HepG2 (cell line): ENCODE measurements at regions not wholly inside any gene's neighbourhood (a gene's known extent, or its start where the extent isn't known, plus 50 kb on each side); places are given as distances from the start of the nearest gene placed in this dataset.
A peak's percentile ranks its signal among the peaks of the same experiment; 100 is the strongest.

Experiments
- ATF6 ChIP-seq: sonication (generic); formaldehyde crosslinking; conservative IDR thresholded peaks from 2 replicates; pipeline ENCODE4 v1.4.0; 2020; ENCODE audit warnings: missing genetic modification reagents
- CCDC6 ChIP-seq: sonication (generic); formaldehyde crosslinking; IDR thresholded peaks from 2 replicates; pipeline ENCODE4 v1.8.1; 2022; ENCODE audit warnings: mild to moderate bottlenecking, missing genetic modification reagents, moderate library complexity
- CEBPG ChIP-seq: IDR thresholded peaks from 2 replicates; pipeline ENCODE4 v1.6.1; 2016
- DNMT3B ChIP-seq: conservative IDR thresholded peaks from 2 replicates; pipeline ENCODE4 v1.6.1; 2016; ENCODE audit warnings: missing biosample characterization, control low read depth
- ERF ChIP-seq: IDR thresholded peaks from 2 replicates; pipeline ENCODE4 v1.6.1; 2018; ENCODE audit warnings: missing biosample characterization, missing genetic modification reagents
- HNRNPLL ChIP-seq: fragments of 200-400 bp; formaldehyde crosslinking; IDR thresholded peaks from 2 replicates; pipeline ENCODE4 v1.6.1; 2017; ENCODE audit warnings: mild to moderate bottlenecking, low read depth, low read length; ENCODE audit not compliant: poor library complexity, severe bottlenecking
- KDM5A ChIP-seq: fragments of 200-600 bp; sonication (generic); IDR thresholded peaks from 2 replicates; pipeline ENCODE4 v1.7.0; 2018; ENCODE audit warnings: antibody characterized with exemption, mild to moderate bottlenecking, low read length, borderline replicate concordance
- MAFF ChIP-seq: IDR thresholded peaks from 2 replicates; pipeline ENCODE4 v1.6.1; 2011; ENCODE audit warnings: low read depth, low read length, improper control_type of control experiment
- MEIS1 ChIP-seq: sonication (generic); formaldehyde crosslinking; IDR thresholded peaks from 2 replicates; pipeline ENCODE4 v1.9.0; 2021; ENCODE audit warnings: mild to moderate bottlenecking, missing genetic modification reagents, moderate library complexity, borderline replicate concordance
- NKX3-1 ChIP-seq: sonication (generic); formaldehyde crosslinking; IDR thresholded peaks from 2 replicates; pipeline ENCODE4 v1.5.0; 2020; ENCODE audit warnings: missing genetic modification reagents
- RELA ChIP-seq: sonication (generic); formaldehyde crosslinking; IDR thresholded peaks from 2 replicates; pipeline ENCODE4 v1.4.0; 2020; ENCODE audit warnings: missing genetic modification reagents
- RFXANK ChIP-seq: IDR thresholded peaks from 2 replicates; pipeline ENCODE4 v1.6.1; 2016
- RORA ChIP-seq: sonication (generic); formaldehyde crosslinking; IDR thresholded peaks from 2 replicates; pipeline ENCODE4 v1.5.0; 2020; ENCODE audit warnings: mild to moderate bottlenecking, missing genetic modification reagents, moderate library complexity
- SNRNP70 ChIP-seq: fragments of 200-400 bp; formaldehyde crosslinking; IDR thresholded peaks from 2 replicates; pipeline ENCODE4 v1.6.1; 2017; ENCODE audit warnings: mild to moderate bottlenecking, low read depth, low read length, moderate library complexity
- SRSF9 ChIP-seq: fragments of 200-400 bp; formaldehyde crosslinking; IDR thresholded peaks from 2 replicates; pipeline ENCODE4 v1.6.1; 2018; ENCODE audit warnings: borderline replicate concordance, mild to moderate bottlenecking, low read depth, low read length; ENCODE audit not compliant: insufficient read depth, poor library complexity, severe bottlenecking
- TBX2 ChIP-seq: sonication (generic); formaldehyde crosslinking; IDR thresholded peaks from 2 replicates; pipeline ENCODE4 v1.5.0; 2020; ENCODE audit warnings: missing genetic modification reagents, mild to moderate bottlenecking, borderline replicate concordance
- ZNF234 ChIP-seq: sonication (generic); formaldehyde crosslinking; conservative IDR thresholded peaks from 2 replicates; pipeline ENCODE4 v1.5.1; 2020; ENCODE audit warnings: mild to moderate bottlenecking, missing genetic modification reagents
- ZNF280B ChIP-seq: sonication (generic); formaldehyde crosslinking; IDR thresholded peaks from 2 replicates; pipeline ENCODE4 v1.5.0; 2020; ENCODE audit warnings: missing genetic modification reagents, mild to moderate bottlenecking, borderline replicate concordance
- ZNF3 ChIP-seq: IDR thresholded peaks from 2 replicates; pipeline ENCODE4 v1.7.0; 2017; ENCODE audit warnings: inconsistent platforms
- ZNF562 ChIP-seq: sonication (generic); formaldehyde crosslinking; IDR thresholded peaks from 2 replicates; pipeline ENCODE4 v1.8.0; 2022; ENCODE audit warnings: missing genetic modification reagents, borderline replicate concordance
- ZNF598 ChIP-seq: sonication (generic); formaldehyde crosslinking; IDR thresholded peaks from 2 replicates; pipeline ENCODE4 v1.5.1; 2020; ENCODE audit warnings: mild to moderate bottlenecking, missing genetic modification reagents, borderline replicate concordance
- ZNF761 ChIP-seq: sonication (generic); formaldehyde crosslinking; conservative IDR thresholded peaks from 2 replicates; pipeline ENCODE4 v1.4.0; 2020; ENCODE audit warnings: mild to moderate bottlenecking, missing genetic modification reagents
- ZNF792 ChIP-seq: IDR thresholded peaks from 2 replicates; pipeline ENCODE4 v1.6.1; 2016
- ZNF879 ChIP-seq: sonication (generic); formaldehyde crosslinking; IDR thresholded peaks from 2 replicates; pipeline ENCODE4 v1.8.1; 2023; ENCODE audit warnings: missing genetic modification reagents
- TF ChIP-seq, protein P1 (sequence below): sonication (generic); formaldehyde crosslinking; IDR thresholded peaks from 2 replicates; pipeline ENCODE4 v1.4.0; 2020; ENCODE audit warnings: missing genetic modification reagents

GRCh38 chr2:8624855-8625398, 56.9 kb upstream of the ID2 start (continued):
- TF ChIP-seq RORA (CRISPR knock-in tag): 0 out of 2 replicates have a peak, but pooled peaks have one; percentile 38
- TF ChIP-seq, protein P1, sequence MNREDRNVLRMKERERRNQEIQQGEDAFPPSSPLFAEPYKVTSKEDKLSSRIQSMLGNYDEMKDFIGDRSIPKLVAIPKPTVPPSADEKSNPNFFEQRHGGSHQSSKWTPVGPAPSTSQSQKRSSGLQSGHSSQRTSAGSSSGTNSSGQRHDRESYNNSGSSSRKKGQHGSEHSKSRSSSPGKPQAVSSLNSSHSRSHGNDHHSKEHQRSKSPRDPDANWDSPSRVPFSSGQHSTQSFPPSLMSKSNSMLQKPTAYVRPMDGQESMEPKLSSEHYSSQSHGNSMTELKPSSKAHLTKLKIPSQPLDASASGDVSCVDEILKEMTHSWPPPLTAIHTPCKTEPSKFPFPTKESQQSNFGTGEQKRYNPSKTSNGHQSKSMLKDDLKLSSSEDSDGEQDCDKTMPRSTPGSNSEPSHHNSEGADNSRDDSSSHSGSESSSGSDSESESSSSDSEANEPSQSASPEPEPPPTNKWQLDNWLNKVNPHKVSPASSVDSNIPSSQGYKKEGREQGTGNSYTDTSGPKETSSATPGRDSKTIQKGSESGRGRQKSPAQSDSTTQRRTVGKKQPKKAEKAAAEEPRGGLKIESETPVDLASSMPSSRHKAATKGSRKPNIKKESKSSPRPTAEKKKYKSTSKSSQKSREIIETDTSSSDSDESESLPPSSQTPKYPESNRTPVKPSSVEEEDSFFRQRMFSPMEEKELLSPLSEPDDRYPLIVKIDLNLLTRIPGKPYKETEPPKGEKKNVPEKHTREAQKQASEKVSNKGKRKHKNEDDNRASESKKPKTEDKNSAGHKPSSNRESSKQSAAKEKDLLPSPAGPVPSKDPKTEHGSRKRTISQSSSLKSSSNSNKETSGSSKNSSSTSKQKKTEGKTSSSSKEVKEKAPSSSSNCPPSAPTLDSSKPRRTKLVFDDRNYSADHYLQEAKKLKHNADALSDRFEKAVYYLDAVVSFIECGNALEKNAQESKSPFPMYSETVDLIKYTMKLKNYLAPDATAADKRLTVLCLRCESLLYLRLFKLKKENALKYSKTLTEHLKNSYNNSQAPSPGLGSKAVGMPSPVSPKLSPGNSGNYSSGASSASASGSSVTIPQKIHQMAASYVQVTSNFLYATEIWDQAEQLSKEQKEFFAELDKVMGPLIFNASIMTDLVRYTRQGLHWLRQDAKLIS (CRISPR knock-in tag): no peak
- TF ChIP-seq MAFF: no peak
- no peak; the same call in 1 of the 2 replicates for TF ChIP-seq TBX2 (CRISPR knock-in tag)
- no peak for TF ChIP-seq ZNF879
- no peak for TF ChIP-seq ZNF280B (CRISPR knock-in tag)
- TF ChIP-seq ERF (CRISPR knock-in tag): no peak
- no peak for TF ChIP-seq SRSF9
- no peak for TF ChIP-seq ZNF792 (CRISPR knock-in tag)
- no peak for TF ChIP-seq ZNF562 (CRISPR knock-in tag)
- TF ChIP-seq MEIS1: peak; percentile 66; the same call in 1 of the 2 replicates
- TF ChIP-seq RELA (CRISPR knock-in tag): no peak
- TF ChIP-seq KDM5A: peak; percentile 5; the same call in 1 of the 2 replicates
- no peak for TF ChIP-seq ZNF234 (CRISPR knock-in tag)
- no peak for TF ChIP-seq CEBPG
- TF ChIP-seq ZNF598 (CRISPR knock-in tag): no peak
- TF ChIP-seq NKX3-1 (CRISPR knock-in tag): no peak
- no peak for TF ChIP-seq SNRNP70
- TF ChIP-seq ATF6 (CRISPR knock-in tag): no peak
- TF ChIP-seq ZNF761 (CRISPR knock-in tag): peak; percentile 36; the same call in 1 of the 2 replicates
- no peak for TF ChIP-seq ZNF3 (CRISPR knock-in tag)
- no peak for TF ChIP-seq HNRNPLL
- TF ChIP-seq CCDC6 (CRISPR knock-in tag): no peak
- TF ChIP-seq DNMT3B (CRISPR knock-in tag): no peak
- TF ChIP-seq RFXANK (CRISPR knock-in tag): 0 out of 2 replicates have a peak, but pooled peaks have one; percentile 30
